ENCODE measurements at regions not wholly inside any gene's neighbourhood (a gene's known extent, or its start where the extent isn't known, plus 50 kb on each side); places are given as distances from the start of the nearest gene placed in this dataset.

DNA sequence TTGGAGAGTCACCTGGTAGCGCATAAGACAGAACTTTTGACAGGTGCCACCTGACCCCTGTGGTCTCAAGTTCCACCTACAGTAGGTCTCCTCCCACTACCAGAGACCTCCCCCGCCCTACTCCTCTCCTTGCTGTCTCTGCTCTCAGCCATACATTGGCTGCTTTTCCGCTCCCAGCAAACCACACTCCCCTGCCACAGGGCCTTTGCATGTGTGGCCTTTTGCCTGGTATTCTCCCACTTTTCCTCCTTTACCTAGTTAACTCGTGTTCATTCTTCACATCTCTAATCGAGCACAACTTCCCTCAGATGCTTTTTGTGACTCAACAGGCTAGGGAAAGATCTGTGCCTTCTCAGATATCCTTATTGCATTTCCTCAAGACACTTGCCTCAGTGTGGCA, 218.3 kb upstream of the EEF2KMT start:
- Histone ChIP-seq H3F3A (ENCODE audit: insufficient read depth) (no peaks in the 10 kb centered on the region), H3K4me2 (ENCODE audit: unreplicated experiment) (no peak overlapping the region), H3K9me2 (ENCODE audit: insufficient read depth) (no peaks in the 10 kb centered on the region), H4K20me1 (ENCODE audit: insufficient read depth) (no peaks in the 10 kb centered on the region), H3K79me2 (ENCODE audit: insufficient read depth) (no peaks in the 10 kb centered on the region), H3K36me3 (ENCODE audit: low read depth) (no peaks in the 10 kb centered on the region), H3K9me3 (ENCODE audit: low read depth) (no peaks in the 10 kb centered on the region), H2AFZ (no peak overlapping the region), H3K4me3 (no peak overlapping the region), H3K27me3 (replicated peaks; ENCODE audit: insufficient read depth) (no peaks in the 10 kb centered on the region), H3K4me1 (ENCODE audit: insufficient read depth) (no peaks in the 10 kb centered on the region), H3K9ac (no peak overlapping the region), H3K27ac (no peak overlapping the region)
- DNase-seq, result no peak
- in situ Hi-C loops (cut with MboI), result no loop called here
- WGBS, 2 experiments (ENCODE audit: low coverage in 1 of 2, low lambda C conversion rate in 2 of 2, missing lambda C conversion rate in 2 of 2), result 10 to 16% methylated on average over 5 of the region's 5 CpGs
- TF ChIP-seq EZH2phosphoT487 (IDR thresholded peaks at IDR 0.05; ENCODE audit: insufficient read depth, low read depth) (no peak), EZH2 (IDR thresholded peaks at IDR 0.05; ENCODE audit: insufficient read depth, poor library complexity, severe bottlenecking) (no peak)

- H2AFZ ChIP-seq, result no peak overlapping the region
- no peaks in the 10 kb centered on the region for H3F3A ChIP-seq (ENCODE audit: insufficient read depth)
- no peaks in the 10 kb centered on the region for H3K9me3 ChIP-seq (ENCODE audit: low read depth)
- no peaks in the 10 kb centered on the region for H3K36me3 ChIP-seq (ENCODE audit: low read depth)
- no peak overlapping the region for H3K4me3 ChIP-seq
- no peak overlapping the region for H3K9ac ChIP-seq
- no peaks in the 10 kb centered on the region for H3K79me2 ChIP-seq (ENCODE audit: insufficient read depth)
- no peaks in the 10 kb centered on the region for H3K9me2 ChIP-seq (ENCODE audit: insufficient read depth)
- no peak for TF ChIP-seq EZH2 (IDR thresholded peaks at IDR 0.05; ENCODE audit: insufficient read depth, poor library complexity, severe bottlenecking)
- no peak for TF ChIP-seq EZH2phosphoT487 (IDR thresholded peaks at IDR 0.05; ENCODE audit: insufficient read depth, low read depth)
- DNase-seq, result no peak
- no peaks in the 10 kb centered on the region for H4K20me1 ChIP-seq (ENCODE audit: insufficient read depth)
- 20 to 22% methylated on average over 4 of the region's 4 CpGs for WGBS, 2 experiments (ENCODE audit: low coverage in 1 of 2, low lambda C conversion rate in 2 of 2, missing lambda C conversion rate in 2 of 2)
- H3K27ac ChIP-seq, result no peak overlapping the region
- H3K27me3 ChIP-seq (replicated peaks; ENCODE audit: insufficient read depth), result no peaks in the 10 kb centered on the region
- in situ Hi-C loops (cut with MboI), result no loop called here
- no peak overlapping the region for H3K4me2 ChIP-seq (ENCODE audit: unreplicated experiment)
- no peaks in the 10 kb centered on the region for H3K4me1 ChIP-seq (ENCODE audit: insufficient read depth)
Measured at GRCh38 chr16:5314377-5314776, 216.8 kb upstream of the EEF2KMT start.

DNA sequence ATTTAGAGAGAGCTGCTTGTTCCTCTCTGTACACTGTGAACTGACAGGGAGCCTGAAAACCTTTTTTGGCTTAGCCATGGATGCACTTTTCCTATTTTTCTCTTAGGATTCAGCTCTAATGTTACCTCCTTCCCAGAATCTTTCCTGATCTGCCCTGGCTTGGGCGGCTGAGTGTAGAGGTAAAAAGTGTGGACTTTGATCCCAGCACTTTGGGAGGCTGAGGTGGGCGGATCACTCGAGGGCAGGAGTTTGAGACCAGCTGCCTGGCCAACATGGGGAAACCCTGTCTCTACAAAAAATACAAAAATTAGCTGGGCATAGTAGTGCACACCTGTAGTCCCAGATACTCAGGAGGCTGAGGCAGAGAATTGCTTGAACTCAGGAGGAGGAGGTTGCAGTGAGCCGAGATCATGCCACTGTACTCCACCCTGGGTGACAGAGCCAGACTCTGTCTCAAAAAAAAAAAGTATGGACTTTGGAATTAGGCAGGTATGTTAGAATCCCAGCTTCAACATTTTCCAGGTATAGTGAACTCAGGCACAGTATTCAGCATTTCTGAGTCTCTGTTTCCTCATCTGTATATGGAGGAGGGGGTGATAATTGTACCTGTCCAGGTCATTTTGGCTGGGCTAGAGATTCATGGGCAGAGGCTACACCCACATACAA, 212.5 kb upstream of the EEF2KMT start:
- Histone ChIP-seq H3K9me2 (ENCODE audit: insufficient read depth) (no peaks in the 10 kb centered on the region), H4K20me1 (ENCODE audit: insufficient read depth) (no peaks in the 10 kb centered on the region), H3K4me2 (ENCODE audit: unreplicated experiment) (no peak overlapping the region), H3F3A (ENCODE audit: insufficient read depth) (no peaks in the 10 kb centered on the region), H3K9me3 (ENCODE audit: low read depth) (no peaks in the 10 kb centered on the region), H3K27ac (no peak overlapping the region), H3K9ac (no peak overlapping the region), H3K36me3 (ENCODE audit: low read depth) (no peaks in the 10 kb centered on the region), H3K4me3 (no peak overlapping the region), H2AFZ (no peak overlapping the region), H3K27me3 (replicated peaks; ENCODE audit: insufficient read depth) (no peaks in the 10 kb centered on the region), H3K79me2 (ENCODE audit: insufficient read depth) (no peaks in the 10 kb centered on the region), H3K4me1 (ENCODE audit: insufficient read depth) (no peaks in the 10 kb centered on the region)
- DNase-seq, result no peak
- no peak for TF ChIP-seq EZH2phosphoT487 (IDR thresholded peaks at IDR 0.05; ENCODE audit: insufficient read depth, low read depth)
- no peak for TF ChIP-seq EZH2 (IDR thresholded peaks at IDR 0.05; ENCODE audit: insufficient read depth, poor library complexity, severe bottlenecking)
- in situ Hi-C loops (cut with MboI), result no loop called here
- 22 to 33% methylated on average over 4 of the region's 4 CpGs for WGBS, 2 experiments (ENCODE audit: low coverage in 1 of 2, low lambda C conversion rate in 2 of 2, missing lambda C conversion rate in 2 of 2)

GRCh38 chr16:5305023-5305422, 207.4 kb upstream of the EEF2KMT start:
- no peaks in the 10 kb centered on the region for H3K9me3 ChIP-seq (ENCODE audit: low read depth)
- H3K4me1 ChIP-seq (ENCODE audit: insufficient read depth), result no peaks in the 10 kb centered on the region
- H3K9ac ChIP-seq, result no peak overlapping the region
- H3K27me3 ChIP-seq (replicated peaks; ENCODE audit: insufficient read depth), result no peaks in the 10 kb centered on the region
- DNase-seq, result no peak
- TF ChIP-seq EZH2phosphoT487 (IDR thresholded peaks at IDR 0.05; ENCODE audit: insufficient read depth, low read depth), result no peak
- no peak for TF ChIP-seq EZH2 (IDR thresholded peaks at IDR 0.05; ENCODE audit: insufficient read depth, poor library complexity, severe bottlenecking)
- in situ Hi-C loops (cut with MboI), result no loop called here
- no peak overlapping the region for H3K4me2 ChIP-seq (ENCODE audit: unreplicated experiment)
- no peak overlapping the region for H3K4me3 ChIP-seq
- H4K20me1 ChIP-seq (ENCODE audit: insufficient read depth), result no peaks in the 10 kb centered on the region
- no peaks in the 10 kb centered on the region for H3K36me3 ChIP-seq (ENCODE audit: low read depth)
- no peak overlapping the region for H3K27ac ChIP-seq
- H3K9me2 ChIP-seq (ENCODE audit: insufficient read depth), result no peaks in the 10 kb centered on the region
- H3K79me2 ChIP-seq (ENCODE audit: insufficient read depth), result no peaks in the 10 kb centered on the region
- WGBS, 2 experiments (ENCODE audit: low coverage in 1 of 2, low lambda C conversion rate in 2 of 2, missing lambda C conversion rate in 2 of 2), result 17 to 30% methylated on average over 4 of the region's 4 CpGs
- no peaks in the 10 kb centered on the region for H3F3A ChIP-seq (ENCODE audit: insufficient read depth)
- H2AFZ ChIP-seq, result no peak overlapping the region

All from GM23248 (cell line).